ENCODE measurements at regions not wholly inside any gene's neighbourhood (a gene's known extent, or its start where the extent isn't known, plus 50 kb on each side); places are given as distances from the start of the nearest gene placed in this dataset.

- TF ChIP-seq, protein P1, sequence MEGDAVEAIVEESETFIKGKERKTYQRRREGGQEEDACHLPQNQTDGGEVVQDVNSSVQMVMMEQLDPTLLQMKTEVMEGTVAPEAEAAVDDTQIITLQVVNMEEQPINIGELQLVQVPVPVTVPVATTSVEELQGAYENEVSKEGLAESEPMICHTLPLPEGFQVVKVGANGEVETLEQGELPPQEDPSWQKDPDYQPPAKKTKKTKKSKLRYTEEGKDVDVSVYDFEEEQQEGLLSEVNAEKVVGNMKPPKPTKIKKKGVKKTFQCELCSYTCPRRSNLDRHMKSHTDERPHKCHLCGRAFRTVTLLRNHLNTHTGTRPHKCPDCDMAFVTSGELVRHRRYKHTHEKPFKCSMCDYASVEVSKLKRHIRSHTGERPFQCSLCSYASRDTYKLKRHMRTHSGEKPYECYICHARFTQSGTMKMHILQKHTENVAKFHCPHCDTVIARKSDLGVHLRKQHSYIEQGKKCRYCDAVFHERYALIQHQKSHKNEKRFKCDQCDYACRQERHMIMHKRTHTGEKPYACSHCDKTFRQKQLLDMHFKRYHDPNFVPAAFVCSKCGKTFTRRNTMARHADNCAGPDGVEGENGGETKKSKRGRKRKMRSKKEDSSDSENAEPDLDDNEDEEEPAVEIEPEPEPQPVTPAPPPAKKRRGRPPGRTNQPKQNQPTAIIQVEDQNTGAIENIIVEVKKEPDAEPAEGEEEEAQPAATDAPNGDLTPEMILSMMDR (IDR thresholded peaks at IDR 0.05; ENCODE audit: borderline replicate concordance, control extremely low read depth, extremely low read depth, insufficient read depth, missing control alignments) = no peak
- DNase-seq (ENCODE audit: low spot score) = no peak
- in situ Hi-C loops (cut with MboI; ENCODE audit: low sequenced_read_pairs, unreplicated experiment) = no loop called here
Observed at GRCh38 chr1:98344731-98345130, 316.8 kb upstream of the SNX7 start.

DNA sequence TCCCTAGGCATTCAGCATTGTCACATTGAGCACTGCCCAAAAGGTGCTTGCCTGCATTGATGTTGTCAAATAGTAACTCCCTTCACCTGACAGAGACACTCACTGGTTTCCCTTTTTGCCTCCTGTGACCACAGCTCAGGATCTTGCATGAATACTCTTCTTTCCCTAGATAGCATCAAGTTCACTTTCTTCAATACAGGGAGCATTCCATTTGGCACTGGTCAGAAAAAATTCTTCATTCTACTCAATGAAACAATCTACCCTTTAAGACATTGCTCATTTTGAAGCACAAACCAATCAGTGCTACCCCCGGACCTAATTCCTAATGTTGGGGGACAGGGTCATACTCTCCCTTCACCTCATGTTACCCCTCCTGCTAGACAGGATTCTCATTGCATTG, 319.0 kb upstream of the SNX7 start:
- TF ChIP-seq, protein P1 (IDR thresholded peaks at IDR 0.05; ENCODE audit: borderline replicate concordance, control extremely low read depth, extremely low read depth, insufficient read depth, missing control alignments) = no peak
- in situ Hi-C loops (cut with MboI; ENCODE audit: low sequenced_read_pairs, unreplicated experiment) = no loop called here
- DNase-seq (ENCODE audit: low spot score) = no peak

GRCh38 chr1:98340511-98340910, 321.0 kb upstream of the SNX7 start:
- DNase-seq (ENCODE audit: low spot score) = no peak
- in situ Hi-C loops (cut with MboI; ENCODE audit: low sequenced_read_pairs, unreplicated experiment) = no loop called here
- TF ChIP-seq, protein P1 (IDR thresholded peaks at IDR 0.05; ENCODE audit: borderline replicate concordance, control extremely low read depth, extremely low read depth, insufficient read depth, missing control alignments) = no peak

- DNase-seq (ENCODE audit: low spot score) = no peak
- TF ChIP-seq, protein P1 (IDR thresholded peaks at IDR 0.05; ENCODE audit: borderline replicate concordance, control extremely low read depth, extremely low read depth, insufficient read depth, missing control alignments) = no peak
- in situ Hi-C loops (cut with MboI; ENCODE audit: low sequenced_read_pairs, unreplicated experiment) = no loop called here
Observed at GRCh38 chr1:98336472-98337083, 324.9 kb upstream of the SNX7 start.

DNA sequence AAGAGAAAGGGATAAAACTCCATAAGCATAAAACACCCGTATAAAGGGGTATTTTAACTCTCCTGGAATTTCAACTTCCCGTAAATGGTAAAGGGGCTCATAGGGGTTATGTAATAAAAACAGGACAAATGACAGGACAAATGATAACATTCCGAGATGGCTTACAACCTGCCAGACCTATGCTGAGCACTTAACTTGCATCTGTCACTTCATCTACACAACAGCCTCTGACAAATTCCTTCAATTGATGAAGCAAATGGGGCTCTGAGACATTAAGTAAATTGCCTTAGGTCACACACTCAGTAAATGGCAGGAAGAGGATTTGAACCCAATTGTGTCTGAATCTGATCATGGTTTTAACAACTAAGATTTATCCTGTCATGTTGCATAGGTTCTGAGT, 327.6 kb upstream of the SNX7 start:
- TF ChIP-seq, protein P1 (IDR thresholded peaks at IDR 0.05; ENCODE audit: borderline replicate concordance, control extremely low read depth, extremely low read depth, insufficient read depth, missing control alignments) = no peak
- in situ Hi-C loops (cut with MboI; ENCODE audit: low sequenced_read_pairs, unreplicated experiment) = no loop called here
- no peak for DNase-seq (ENCODE audit: low spot score)

DNA sequence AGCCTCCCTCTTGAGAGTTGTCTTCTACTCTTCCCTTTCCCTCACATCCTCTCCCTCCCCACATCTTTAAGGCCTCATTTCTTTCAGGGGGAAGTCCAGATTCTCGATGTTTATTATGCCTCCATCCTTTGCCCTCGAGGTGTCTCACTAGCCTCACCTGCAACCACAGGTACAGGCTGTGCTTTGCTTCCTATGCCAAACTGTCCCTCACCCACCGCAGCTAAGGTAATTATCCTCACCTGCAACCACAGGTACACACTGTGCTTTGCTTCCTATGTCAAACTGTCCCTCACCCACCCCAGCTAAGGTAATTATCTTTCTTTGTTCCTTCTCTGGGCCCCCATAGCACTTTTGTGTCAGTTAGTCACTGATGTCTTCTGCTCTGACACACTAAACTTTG, 328.1 kb upstream of the SNX7 start:
- TF ChIP-seq, protein P1 (IDR thresholded peaks at IDR 0.05; ENCODE audit: borderline replicate concordance, control extremely low read depth, extremely low read depth, insufficient read depth, missing control alignments) = no peak
- in situ Hi-C loops (cut with MboI; ENCODE audit: low sequenced_read_pairs, unreplicated experiment) = no loop called here
- DNase-seq (ENCODE audit: low spot score) = no peak

All from GM13976 (cell line).